ENCODE measurements at regions not wholly inside any gene's neighbourhood (a gene's known extent, or its start where the extent isn't known, plus 50 kb on each side); places are given as distances from the start of the nearest gene placed in this dataset.

- no peak for DNase-seq (ENCODE audit: low read depth)
- no peak overlapping the region for H3K4me3 ChIP-seq (ENCODE audit: low read depth, low read length)
Observed at GRCh38 chr12:45561488-45561887, 168.0 kb upstream of the ARID2 start.

GRCh38 chr12:45565590-45565989 lies 163.9 kb upstream of the ARID2 start:
- TF ChIP-seq CTCF (conservative IDR thresholded peaks at IDR 0.05; ENCODE audit: low read depth, low read length), result no peak
- no peak overlapping the region for H3K4me3 ChIP-seq (ENCODE audit: low read depth, low read length)
- DNase-seq (ENCODE audit: low read depth), result no peak

More at GRCh38 chr12:45561488-45561887, 168.0 kb upstream of the ARID2 start:
- no peak for TF ChIP-seq CTCF (conservative IDR thresholded peaks at IDR 0.05; ENCODE audit: low read depth, low read length)

- no peak for TF ChIP-seq CTCF (conservative IDR thresholded peaks at IDR 0.05; ENCODE audit: low read depth, low read length)
- no peak for DNase-seq (ENCODE audit: low read depth)
- H3K4me3 ChIP-seq (ENCODE audit: low read depth, low read length), result no peak overlapping the region
Observed at GRCh38 chr12:45566257-45566656, 163.2 kb upstream of the ARID2 start.

- TF ChIP-seq CTCF (conservative IDR thresholded peaks at IDR 0.05; ENCODE audit: low read depth, low read length), result no peak
- no peak for DNase-seq (ENCODE audit: low read depth)
- H3K4me3 ChIP-seq (ENCODE audit: low read depth, low read length), result no peak overlapping the region
Observed at GRCh38 chr12:45568808-45569207, 160.7 kb upstream of the ARID2 start.

- no peak for TF ChIP-seq CTCF (conservative IDR thresholded peaks at IDR 0.05; ENCODE audit: low read depth, low read length)
- DNase-seq (ENCODE audit: low read depth), result no peak
- no peak overlapping the region for H3K4me3 ChIP-seq (ENCODE audit: low read depth, low read length)
Observed at GRCh38 chr12:45570501-45570900, 159.0 kb upstream of the ARID2 start.

DNA sequence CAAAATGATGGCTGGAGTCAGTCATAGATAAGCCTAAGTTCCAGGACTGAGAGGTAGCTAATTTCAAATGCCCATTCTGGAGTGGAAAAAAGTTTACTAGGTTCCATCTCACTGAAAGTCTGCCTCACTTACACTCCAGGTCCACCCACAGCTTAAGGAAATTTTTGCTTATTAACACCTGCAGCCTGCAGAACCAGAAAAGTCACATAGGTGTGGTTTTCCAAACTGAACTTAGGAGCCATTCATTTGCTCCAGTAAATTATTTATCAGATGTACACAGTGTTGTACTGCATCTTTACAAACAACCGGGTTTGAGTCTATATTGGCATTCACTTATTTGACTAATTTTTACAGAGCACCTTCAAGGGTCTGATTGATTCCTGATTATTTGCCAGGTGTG lies 157.4 kb upstream of the ARID2 start:
- H3K4me3 ChIP-seq (ENCODE audit: low read depth, low read length), result no peak overlapping the region
- TF ChIP-seq CTCF (conservative IDR thresholded peaks at IDR 0.05; ENCODE audit: low read depth, low read length), result no peak
- no peak for DNase-seq (ENCODE audit: low read depth)

GRCh38 chr12:45575417-45575816 lies 154.1 kb upstream of the ARID2 start:
- no peak for DNase-seq (ENCODE audit: low read depth)
- H3K4me3 ChIP-seq (ENCODE audit: low read depth, low read length), result no peak overlapping the region
- TF ChIP-seq CTCF (conservative IDR thresholded peaks at IDR 0.05; ENCODE audit: low read depth, low read length), result no peak
